CD8-positive, alpha-beta memory T cell (primary cell): ENCODE measurements at regions not wholly inside any gene's neighbourhood (a gene's known extent, or its start where the extent isn't known, plus 50 kb on each side); places are given as distances from the start of the nearest gene placed in this dataset.

Experiments
- CTCF ChIA-PET: fragments of 350-600 bp; sonication (Branson Sonifier 250); formaldehyde crosslinking; loops from one replicate; lab custom pipeline; 2021; ENCODE audit warnings: antibody characterized with exemption; lab: Charles Lee
- POLR2A ChIA-PET: fragments of 350-600 bp; sonication (Branson Sonifier 250); formaldehyde crosslinking; loops from one replicate; lab custom pipeline; 2021; ENCODE audit warnings: antibody characterized with exemption; lab: Charles Lee
- DNase-seq, 5 donors: peaks; one replicate each; pipeline versions ENCODE4 v3.0.0 to v3.0.0-alpha.2; 2020 to 2022; ENCODE audit warnings: mixed read lengths in 1 of 5
- H3K27ac ChIP-seq: one replicate; pipeline ENCODE4 v1.7.0; 2013; ENCODE audit warnings: low read depth, mild to moderate bottlenecking, low read length, moderate library complexity
- H3K27me3 ChIP-seq: 2 replicates; pipeline ENCODE4 v1.7.0; 2013; ENCODE audit warnings: low read length, mild to moderate bottlenecking; ENCODE audit not compliant: insufficient read depth, poor library complexity, severe bottlenecking
- H3K36me3 ChIP-seq: 2 replicates; pipeline ENCODE4 v1.7.0; 2013; ENCODE audit warnings: mild to moderate bottlenecking, low read length, moderate library complexity; ENCODE audit not compliant: insufficient read depth
- H3K4me1 ChIP-seq: 2 replicates; pipeline ENCODE4 v1.7.0; 2013; ENCODE audit warnings: mild to moderate bottlenecking, low read length, moderate library complexity; ENCODE audit not compliant: insufficient read depth
- H3K4me3 ChIP-seq: 2 replicates; pipeline ENCODE4 v1.7.0; 2013; ENCODE audit warnings: mild to moderate bottlenecking, low read length
- H3K9me3 ChIP-seq: 2 replicates; pipeline ENCODE4 v1.7.0; 2013; ENCODE audit warnings: mild to moderate bottlenecking, low read length
- H3K27ac Mint-ChIP-seq, 8 donors: one replicate each; pipeline ENCODE4 v1.8.0; 2020 to 2021; ENCODE audit warnings: mixed read lengths in 8 of 8, mild to moderate bottlenecking in 6 of 8, inconsistent platforms in 3 of 8, moderate library complexity in 3 of 8
- H3K27me3 Mint-ChIP-seq, 2 donors: one replicate each; pipeline ENCODE4 v1.8.0; 2020 to 2021; ENCODE audit warnings: mixed read lengths in 2 of 2, mild to moderate bottlenecking in 1 of 2, moderate library complexity in 1 of 2
- H3K36me3 Mint-ChIP-seq, 3 donors: one replicate each; pipeline ENCODE4 v1.8.0; 2020 to 2021; ENCODE audit warnings: mixed read lengths in 3 of 3, inconsistent platforms in 1 of 3, mild to moderate bottlenecking in 1 of 3
- H3K4me1 Mint-ChIP-seq, 3 donors: one replicate each; pipeline ENCODE4 v1.8.0; 2020 to 2021; ENCODE audit warnings: mixed read lengths in 3 of 3, inconsistent platforms in 1 of 3, mild to moderate bottlenecking in 1 of 3
- H3K4me3 Mint-ChIP-seq, 7 donors: one replicate each; pipeline ENCODE4 v1.8.0; 2020 to 2021; ENCODE audit warnings: mixed read lengths in 7 of 7, mild to moderate bottlenecking in 6 of 7, moderate library complexity in 4 of 7, inconsistent platforms in 2 of 7
- H3K9me3 Mint-ChIP-seq, 5 donors: one replicate each; pipeline ENCODE4 v1.8.0; 2020 to 2022; ENCODE audit warnings: mixed read lengths in 5 of 5, mild to moderate bottlenecking in 3 of 5, moderate library complexity in 2 of 5, inconsistent platforms in 1 of 5

DNA sequence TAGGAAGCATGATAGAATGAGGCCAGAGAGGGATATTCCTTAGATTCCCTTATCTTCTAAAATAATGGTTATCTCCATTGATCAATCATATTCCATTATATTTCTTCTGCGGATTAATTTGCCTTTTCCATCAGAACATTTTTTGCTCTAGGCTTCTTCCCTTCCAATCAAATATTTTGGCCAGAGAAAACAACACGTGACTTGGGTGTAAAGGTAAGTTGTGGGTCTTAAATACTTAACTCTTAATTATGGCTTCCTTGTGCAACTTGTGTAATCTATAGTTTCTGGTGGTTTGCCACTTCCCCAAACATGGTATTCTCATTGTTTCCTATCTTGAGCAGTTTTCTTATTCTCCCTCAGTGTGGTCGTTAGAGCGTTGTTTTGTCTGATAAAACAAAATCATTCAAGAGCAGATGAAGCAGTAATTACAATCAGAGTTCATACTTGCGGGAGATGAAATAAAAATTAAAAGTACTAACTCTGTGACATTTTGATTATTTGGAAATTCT is 889.3 kb downstream of the MAT2B start:
- H3K27ac ChIP-seq: no peak overlapping the region
- no peaks in the 10 kb centered on the region for H3K27me3 ChIP-seq
- ChIA-PET POLR2A (no interaction called here), CTCF (no interaction called here)
- no peaks in the 10 kb centered on the region for H3K4me1 ChIP-seq
- Mint-ChIP-seq H3K9me3 (peaks cover 3 to 29% (median 7%) of the 10 kb centered on the region in 5 donors), H3K4me1 (no peaks in the 10 kb centered on the region), H3K27me3 (no peaks in the 10 kb centered on the region), H3K27ac (no peak overlapping the region), H3K36me3 (no peaks in the 10 kb centered on the region), H3K4me3 (no peak overlapping the region)
- H3K9me3 ChIP-seq: no peaks in the 10 kb centered on the region
- H3K36me3 ChIP-seq: no peaks in the 10 kb centered on the region
- no peak overlapping the region for H3K4me3 ChIP-seq
- DNase-seq: no peak

GRCh38 chr5:164412531-164412930 is 907.1 kb downstream of the MAT2B start:
- peaks cover 0 to 2% of the 10 kb centered on the region in 2 donors for H3K27me3 Mint-ChIP-seq
- no peak overlapping the region for H3K27ac Mint-ChIP-seq
- Histone ChIP-seq H3K9me3 (no peaks in the 10 kb centered on the region), H3K36me3 (no peaks in the 10 kb centered on the region), H3K4me3 (no peak overlapping the region), H3K4me1 (no peaks in the 10 kb centered on the region), H3K27me3 (no peaks in the 10 kb centered on the region), H3K27ac (no peak overlapping the region)
- DNase-seq: no peak
- H3K4me1 Mint-ChIP-seq: no peaks in the 10 kb centered on the region
- no peaks in the 10 kb centered on the region for H3K36me3 Mint-ChIP-seq
- H3K4me3 Mint-ChIP-seq: no peak overlapping the region
- ChIA-PET CTCF (no interaction called here), POLR2A (no interaction called here)
- H3K9me3 Mint-ChIP-seq: peaks cover 2 to 27% (median 4%) of the 10 kb centered on the region in 5 donors

DNA sequence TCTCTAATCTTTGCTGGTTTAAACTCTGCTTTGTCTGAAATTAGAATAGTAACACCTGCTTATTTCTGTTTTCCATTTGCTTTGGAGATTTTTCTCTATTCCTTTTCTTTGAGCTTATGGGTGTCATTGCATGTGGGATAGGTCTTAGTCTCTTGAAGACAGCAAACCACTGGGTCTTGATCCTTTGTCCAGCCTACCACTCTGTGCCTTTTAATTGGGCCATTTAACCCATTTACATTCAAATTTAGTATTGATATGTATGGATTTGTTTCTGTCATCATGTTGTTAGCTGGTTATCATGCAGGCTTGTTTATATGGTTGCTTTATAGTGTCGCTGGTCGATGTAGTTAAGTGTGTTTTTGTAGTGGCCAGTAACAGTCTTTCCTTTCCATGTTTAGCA is 914.7 kb downstream of the MAT2B start:
- H3K36me3 ChIP-seq: no peaks in the 10 kb centered on the region
- no peak overlapping the region for H3K4me3 Mint-ChIP-seq
- no peaks in the 10 kb centered on the region for H3K4me1 Mint-ChIP-seq
- no peaks in the 10 kb centered on the region for H3K36me3 Mint-ChIP-seq
- H3K27ac ChIP-seq: no peak overlapping the region
- H3K9me3 Mint-ChIP-seq: peaks cover 11 to 44% (median 24%) of the 10 kb centered on the region in 5 donors
- H3K4me3 ChIP-seq: no peak overlapping the region
- no peaks in the 10 kb centered on the region for H3K27me3 ChIP-seq
- CTCF ChIA-PET: no interaction called here
- POLR2A ChIA-PET: no interaction called here
- H3K9me3 ChIP-seq: no peaks in the 10 kb centered on the region
- no peak for DNase-seq
- peaks cover 0 to 2% of the 10 kb centered on the region in 2 donors for H3K27me3 Mint-ChIP-seq
- H3K4me1 ChIP-seq: no peaks in the 10 kb centered on the region
- H3K27ac Mint-ChIP-seq: no peak overlapping the region

- no peaks in the 10 kb centered on the region for H3K27me3 ChIP-seq
- ChIA-PET CTCF (no interaction called here), POLR2A (no interaction called here)
- no peaks in the 10 kb centered on the region for H3K36me3 ChIP-seq
- H3K27ac ChIP-seq: no peak overlapping the region
- peaks cover 11 to 41% (median 16%) of the 10 kb centered on the region in 5 donors for H3K9me3 Mint-ChIP-seq
- no peaks in the 10 kb centered on the region for H3K4me1 Mint-ChIP-seq
- H3K9me3 ChIP-seq: no peaks in the 10 kb centered on the region
- H3K27me3 Mint-ChIP-seq: peaks cover 0 to under 1% of the 10 kb centered on the region in 2 donors
- no peaks in the 10 kb centered on the region for H3K4me1 ChIP-seq
- no peak overlapping the region for H3K27ac Mint-ChIP-seq
- H3K4me3 ChIP-seq: no peak overlapping the region
- no peaks in the 10 kb centered on the region for H3K36me3 Mint-ChIP-seq
- H3K4me3 Mint-ChIP-seq: no peak overlapping the region
- no peak for DNase-seq
These were observed 917.0 kb downstream of the MAT2B start for GRCh38 chr5:164422400-164422799.

- Mint-ChIP-seq H3K27me3 (no peaks in the 10 kb centered on the region), H3K36me3 (peaks cover 0 to 4% (median 0%) of the 10 kb centered on the region in 3 donors), H3K27ac (no peak overlapping the region), H3K4me1 (no peaks in the 10 kb centered on the region), H3K4me3 (no peak overlapping the region), H3K9me3 (peaks cover 0 to 31% (median 2%) of the 10 kb centered on the region in 5 donors)
- no peak for DNase-seq
- Histone ChIP-seq H3K27ac (no peak overlapping the region), H3K9me3 (no peaks in the 10 kb centered on the region), H3K27me3 (no peaks in the 10 kb centered on the region), H3K4me3 (no peak overlapping the region), H3K36me3 (no peaks in the 10 kb centered on the region), H3K4me1 (no peaks in the 10 kb centered on the region)
- CTCF ChIA-PET: no interaction called here
- POLR2A ChIA-PET: no interaction called here
These were observed 926.4 kb downstream of the MAT2B start for GRCh38 chr5:164431634-164432304.

- Histone ChIP-seq H3K4me1 (no peaks in the 10 kb centered on the region), H3K4me3 (no peak overlapping the region), H3K36me3 (no peaks in the 10 kb centered on the region), H3K27me3 (no peaks in the 10 kb centered on the region), H3K9me3 (no peaks in the 10 kb centered on the region), H3K27ac (no peak overlapping the region)
- H3K9me3 Mint-ChIP-seq: peaks cover 4 to 38% (median 6%) of the 10 kb centered on the region in 5 donors
- H3K27me3 Mint-ChIP-seq: no peaks in the 10 kb centered on the region
- peaks cover 0 to 4% (median 0%) of the 10 kb centered on the region in 3 donors for H3K36me3 Mint-ChIP-seq
- DNase-seq: no peak
- ChIA-PET CTCF (no interaction called here), POLR2A (no interaction called here)
- H3K4me1 Mint-ChIP-seq: no peaks in the 10 kb centered on the region
- no peak overlapping the region for H3K27ac Mint-ChIP-seq
- H3K4me3 Mint-ChIP-seq: no peak overlapping the region
These were observed 927.9 kb downstream of the MAT2B start for GRCh38 chr5:164433106-164433870.

- CTCF ChIA-PET: no interaction called here
- Mint-ChIP-seq H3K27ac (no peak overlapping the region), H3K9me3 (peaks cover 2 to 49% (median 6%) of the 10 kb centered on the region in 5 donors), H3K36me3 (peaks cover 0 to 4% (median 0%) of the 10 kb centered on the region in 3 donors), H3K4me1 (no peaks in the 10 kb centered on the region), H3K27me3 (no peaks in the 10 kb centered on the region), H3K4me3 (no peak overlapping the region)
- Histone ChIP-seq H3K27me3 (no peaks in the 10 kb centered on the region), H3K27ac (no peak overlapping the region), H3K9me3 (no peaks in the 10 kb centered on the region), H3K4me1 (no peaks in the 10 kb centered on the region), H3K4me3 (no peak overlapping the region), H3K36me3 (no peaks in the 10 kb centered on the region)
- POLR2A ChIA-PET: no interaction called here
- DNase-seq: no peak
These were observed 930.2 kb downstream of the MAT2B start for GRCh38 chr5:164435576-164435975.

GRCh38 chr5:164439799-164440198 is 934.4 kb downstream of the MAT2B start:
- Histone ChIP-seq H3K27me3 (no peaks in the 10 kb centered on the region), H3K4me3 (no peak overlapping the region), H3K27ac (no peak overlapping the region), H3K9me3 (no peaks in the 10 kb centered on the region), H3K36me3 (no peaks in the 10 kb centered on the region), H3K4me1 (no peaks in the 10 kb centered on the region)
- ChIA-PET CTCF (no interaction called here), POLR2A (no interaction called here)
- Mint-ChIP-seq H3K36me3 (no peaks in the 10 kb centered on the region), H3K27me3 (no peaks in the 10 kb centered on the region), H3K27ac (no peak overlapping the region), H3K9me3 (peaks cover 2 to 36% (median 6%) of the 10 kb centered on the region in 5 donors), H3K4me1 (no peaks in the 10 kb centered on the region), H3K4me3 (no peak overlapping the region)
- DNase-seq: no peak
